PC-3 (cell line): ENCODE measurements at regions not wholly inside any gene's neighbourhood (a gene's known extent, or its start where the extent isn't known, plus 50 kb on each side); places are given as distances from the start of the nearest gene placed in this dataset.

Source experiments
- ATAC-seq: fragments of 200-7000 bp; cut with Tn5 transposase; 2 replicates; pipeline ENCODE4 v1.9.1; 2020; ENCODE audit warnings: mild to moderate bottlenecking, moderate library complexity
- BruUV-seq: library from RNA; stranded (reverse); fragments of 400-500 nt; replicated peaks from 2 replicates; lab custom pipeline; 2021; lab: Mats Ljungman, UMichigan
- CTCF ChIA-PET: fragments of 300-600 bp; sonication (Branson Sonifier 250); formaldehyde crosslinking; loops from one replicate; lab custom pipeline; 2022; ENCODE audit warnings: antibody characterized with exemption; lab: Charles Lee
- POLR2A ChIA-PET: fragments of 300-600 bp; sonication (Branson Sonifier 250); formaldehyde crosslinking; loops from one replicate; lab custom pipeline; 2022; ENCODE audit warnings: antibody characterized with exemption; ENCODE audit not compliant: unreplicated experiment; lab: Charles Lee
- DNase-seq: peaks from one replicate; pipeline ENCODE4 v3.0.0-alpha.2; 2015
- H2AFZ ChIP-seq: fragments of 300-600 bp; sonication (generic); 2 replicates; pipeline ENCODE4 v1.6.0; 2016; ENCODE audit warnings: antibody characterized with exemption, low read length
- H3F3A ChIP-seq: fragments of 300-600 bp; sonication (generic); one replicate; pipeline ENCODE4 v1.6.0; 2017; ENCODE audit warnings: antibody characterized with exemption, low read length, control low read depth, mild to moderate bottlenecking; ENCODE audit not compliant: unreplicated experiment
- H3K27ac ChIP-seq: fragments of 300-600 bp; sonication (generic); 2 replicates; pipeline ENCODE4 v1.5.1; 2016; ENCODE audit warnings: mild to moderate bottlenecking, low read length
- H3K27me3 ChIP-seq: fragments of 300-600 bp; sonication (generic); 2 replicates; pipeline ENCODE4 v1.6.1; 2016; ENCODE audit warnings: low read length, mixed read lengths
- H3K36me3 ChIP-seq: fragments of 300-600 bp; sonication (generic); 2 replicates; pipeline ENCODE4 v1.6.1; 2016; ENCODE audit warnings: low read depth, mixed run types, low read length, mixed read lengths
- H3K4me1 ChIP-seq: fragments of 300-600 bp; sonication (generic); 2 replicates; pipeline ENCODE4 v1.5.1; 2016; ENCODE audit warnings: low read length; ENCODE audit not compliant: insufficient read depth
- H3K4me2 ChIP-seq: fragments of 300-600 bp; sonication (generic); 2 replicates; pipeline ENCODE4 v1.6.0; 2016; ENCODE audit warnings: low read length
- H3K4me3 ChIP-seq: fragments of 300-600 bp; sonication (generic); 2 replicates; pipeline ENCODE4 v1.5.1; 2016; ENCODE audit warnings: mild to moderate bottlenecking, low read length, mixed read lengths
- H3K79me2 ChIP-seq: fragments of 300-600 bp; sonication (generic); 2 replicates; pipeline ENCODE4 v1.6.1; 2017; ENCODE audit warnings: low read length, mixed read lengths
- H3K9ac ChIP-seq: fragments of 300-600 bp; sonication (generic); 2 replicates; pipeline ENCODE4 v1.6.0; 2016; ENCODE audit warnings: mild to moderate bottlenecking, low read length
- H3K9me2 ChIP-seq: fragments of 300-600 bp; sonication (generic); replicated peaks from 2 replicates; pipeline ENCODE4 v1.6.1; 2016; ENCODE audit warnings: mixed run types, low read length, mixed read lengths
- H3K9me3 ChIP-seq: fragments of 300-600 bp; sonication (generic); 2 replicates; pipeline ENCODE4 v1.6.1; 2016; ENCODE audit warnings: low read length, mixed read lengths
- H4K20me1 ChIP-seq: fragments of 300-600 bp; sonication (generic); 2 replicates; pipeline ENCODE4 v1.6.1; 2016; ENCODE audit warnings: low read length, mixed read lengths
- EZH2 ChIP-seq: fragments of 300-600 bp; sonication (generic); IDR thresholded peaks from one replicate; pipeline ENCODE4 v1.6.1; 2017; ENCODE audit warnings: antibody characterized with exemption, mild to moderate bottlenecking, low read length; ENCODE audit not compliant: unreplicated experiment
- EZH2phosphoT487 ChIP-seq: fragments of 300-600 bp; sonication (generic); IDR thresholded peaks from 2 replicates; pipeline ENCODE4 v1.6.1; 2018; ENCODE audit warnings: mild to moderate bottlenecking, antibody characterized with exemption, low read length, borderline replicate concordance
- intact Hi-C: fragments of 100-400 bp; cut with micrococcal nuclease; formaldehyde crosslinking; loops from 2 replicates; pipeline ENCODE4 v1.9.0; 2023
- TF ChIP-seq, protein P1 (sequence below): fragments of 300-600 bp; sonication (generic); conservative IDR thresholded peaks from 2 replicates; pipeline ENCODE4 v1.5.1; 2017; ENCODE audit warnings: antibody characterized with exemption, low read depth, mild to moderate bottlenecking, low read length

DNA sequence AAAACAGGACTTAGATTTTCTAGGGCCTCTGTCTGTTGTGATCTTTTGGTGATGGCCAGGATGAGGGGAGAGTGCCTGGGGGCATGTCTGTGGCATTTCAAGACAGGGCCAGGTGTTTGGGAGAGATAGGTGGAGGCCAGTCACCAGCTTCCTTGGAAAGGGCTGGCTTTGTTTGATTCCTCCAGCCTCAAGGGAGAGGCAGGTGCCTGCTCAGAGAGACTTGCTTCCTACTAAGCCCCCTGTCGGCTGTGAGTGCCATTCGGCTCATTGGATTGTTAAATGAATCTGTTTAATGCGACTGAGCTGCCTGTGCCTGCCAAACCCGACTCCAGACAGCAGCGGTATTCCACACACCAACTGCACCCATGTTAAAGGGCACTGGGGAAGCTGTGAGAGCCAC lies 304.1 kb upstream of the COBL start:
- ATAC-seq, result no peak
- CTCF ChIA-PET, result no interaction called here
- no peak overlapping the region for H3K4me2 ChIP-seq
- no peak for DNase-seq
- H3K36me3 ChIP-seq, result no peaks in the 10 kb centered on the region
- H3K79me2 ChIP-seq, result no peaks in the 10 kb centered on the region
- H3K27ac ChIP-seq, result no peak overlapping the region
- POLR2A ChIA-PET, result no interaction called here
- H3K9ac ChIP-seq, result no peak overlapping the region
- H3K9me2 ChIP-seq, result no peaks in the 10 kb centered on the region
- no TSS peak for BruUV-seq
- no peaks in the 10 kb centered on the region for H3K27me3 ChIP-seq
- H3K4me3 ChIP-seq, result no peak overlapping the region
- H3F3A ChIP-seq, result no peaks in the 10 kb centered on the region
- no peaks in the 10 kb centered on the region for H3K9me3 ChIP-seq
- no peak overlapping the region for H2AFZ ChIP-seq
- H3K4me1 ChIP-seq, result no peaks in the 10 kb centered on the region
- TF ChIP-seq EZH2phosphoT487 (no peak), EZH2 (no peak)
- H4K20me1 ChIP-seq, result no peaks in the 10 kb centered on the region
- intact Hi-C loops, result no loop called here

DNA sequence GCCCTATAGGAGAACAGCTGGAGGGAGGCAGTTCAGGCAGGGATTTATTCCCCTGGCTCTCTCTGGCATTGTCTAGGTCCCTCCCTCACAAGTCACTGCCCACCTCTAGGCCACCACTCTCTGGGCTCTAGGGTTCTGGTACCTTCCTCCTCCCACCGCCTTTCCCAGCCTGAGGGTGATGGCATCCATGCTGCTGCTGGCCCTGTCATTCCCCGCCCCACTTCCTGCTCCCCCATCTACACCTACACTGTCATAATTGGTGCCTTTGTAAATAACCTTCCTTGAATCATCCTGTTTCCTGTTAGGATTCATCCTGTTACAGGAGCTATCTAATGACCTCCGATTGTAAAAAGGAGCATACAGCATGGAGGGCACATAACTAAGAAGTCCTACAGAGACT lies 303.3 kb upstream of the COBL start:
- H3K9me3 ChIP-seq, result no peaks in the 10 kb centered on the region
- H3K27me3 ChIP-seq, result peaks cover 2% of the 10 kb centered on the region; the same call in 1 of the 2 replicates

DNA sequence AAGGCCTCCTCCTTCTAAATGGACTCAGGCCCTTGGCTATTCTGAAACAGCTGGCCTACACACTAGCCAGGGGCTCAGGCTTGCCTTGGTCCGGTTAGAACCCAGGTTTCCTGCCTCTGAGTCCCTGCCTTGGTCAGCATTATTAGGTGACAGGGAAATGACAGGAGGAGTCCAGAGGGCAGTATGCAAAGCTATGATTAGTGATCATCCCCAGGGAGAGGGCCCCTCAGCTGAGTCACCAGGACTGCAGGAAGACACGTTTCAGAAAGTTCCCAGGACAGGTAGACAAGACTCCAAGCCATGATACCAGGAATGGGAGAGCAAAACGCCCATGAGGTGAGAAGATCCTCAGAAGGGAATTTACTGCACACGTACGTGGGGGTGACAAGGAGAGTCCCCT lies 301.1 kb upstream of the COBL start:
- no peak overlapping the region for H3K4me3 ChIP-seq
- BruUV-seq, result no TSS peak
- ChIA-PET POLR2A (no interaction called here), CTCF (no interaction called here)
- H3K27me3 ChIP-seq, result peaks cover 3% of the 10 kb centered on the region; the same call in 1 of the 2 replicates
- H3K4me2 ChIP-seq, result no peak overlapping the region
- no peak overlapping the region for H3K27ac ChIP-seq
- H3K4me1 ChIP-seq, result no peaks in the 10 kb centered on the region
- no peaks in the 10 kb centered on the region for H3F3A ChIP-seq
- TF ChIP-seq, protein P1, sequence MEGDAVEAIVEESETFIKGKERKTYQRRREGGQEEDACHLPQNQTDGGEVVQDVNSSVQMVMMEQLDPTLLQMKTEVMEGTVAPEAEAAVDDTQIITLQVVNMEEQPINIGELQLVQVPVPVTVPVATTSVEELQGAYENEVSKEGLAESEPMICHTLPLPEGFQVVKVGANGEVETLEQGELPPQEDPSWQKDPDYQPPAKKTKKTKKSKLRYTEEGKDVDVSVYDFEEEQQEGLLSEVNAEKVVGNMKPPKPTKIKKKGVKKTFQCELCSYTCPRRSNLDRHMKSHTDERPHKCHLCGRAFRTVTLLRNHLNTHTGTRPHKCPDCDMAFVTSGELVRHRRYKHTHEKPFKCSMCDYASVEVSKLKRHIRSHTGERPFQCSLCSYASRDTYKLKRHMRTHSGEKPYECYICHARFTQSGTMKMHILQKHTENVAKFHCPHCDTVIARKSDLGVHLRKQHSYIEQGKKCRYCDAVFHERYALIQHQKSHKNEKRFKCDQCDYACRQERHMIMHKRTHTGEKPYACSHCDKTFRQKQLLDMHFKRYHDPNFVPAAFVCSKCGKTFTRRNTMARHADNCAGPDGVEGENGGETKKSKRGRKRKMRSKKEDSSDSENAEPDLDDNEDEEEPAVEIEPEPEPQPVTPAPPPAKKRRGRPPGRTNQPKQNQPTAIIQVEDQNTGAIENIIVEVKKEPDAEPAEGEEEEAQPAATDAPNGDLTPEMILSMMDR, result no peak
- TF ChIP-seq EZH2phosphoT487 (no peak), EZH2 (no peak)
- no peaks in the 10 kb centered on the region for H3K79me2 ChIP-seq
- DNase-seq (no peak), ATAC-seq (no peak)
- H3K36me3 ChIP-seq, result no peaks in the 10 kb centered on the region
- no peaks in the 10 kb centered on the region for H4K20me1 ChIP-seq
- no peaks in the 10 kb centered on the region for H3K9me2 ChIP-seq
- H3K9me3 ChIP-seq, result no peaks in the 10 kb centered on the region
- H3K9ac ChIP-seq, result no peak overlapping the region
- intact Hi-C loops, result no loop called here
- H2AFZ ChIP-seq, result no peak overlapping the region

More for the DNA sequence above, 303.3 kb upstream of the COBL start:
- no peak overlapping the region for H3K4me3 ChIP-seq
- no peak for ATAC-seq
- no peaks in the 10 kb centered on the region for H4K20me1 ChIP-seq
- POLR2A ChIA-PET, result no interaction called here
- H3F3A ChIP-seq, result no peaks in the 10 kb centered on the region
- BruUV-seq, result no TSS peak
- intact Hi-C loops, result no loop called here
- CTCF ChIA-PET, result no interaction called here
- no peaks in the 10 kb centered on the region for H3K4me1 ChIP-seq
- no peaks in the 10 kb centered on the region for H3K79me2 ChIP-seq
- no peak overlapping the region for H3K27ac ChIP-seq
- H3K36me3 ChIP-seq, result no peaks in the 10 kb centered on the region
- no peak overlapping the region for H2AFZ ChIP-seq
- TF ChIP-seq EZH2, result no peak
- no peak for TF ChIP-seq EZH2phosphoT487
- TF ChIP-seq, protein P1, result no peak
- no peaks in the 10 kb centered on the region for H3K9me2 ChIP-seq
- no peak for DNase-seq
- H3K4me2 ChIP-seq, result no peak overlapping the region
- no peak overlapping the region for H3K9ac ChIP-seq
